AG04450 (cell line): ENCODE measurements at regions not wholly inside any gene's neighbourhood (a gene's known extent, or its start where the extent isn't known, plus 50 kb on each side); places are given as distances from the start of the nearest gene placed in this dataset.

Source experiments
- CTCF ChIA-PET: fragments of 300-600, 350-600 bp; formaldehyde crosslinking; extraction: SDS; loops from one replicate; lab custom pipeline; 2022; ENCODE audit warnings: antibody characterized with exemption, inconsistent platforms; lab: Charles Lee
- POLR2A ChIA-PET: fragments of 350-600 bp; formaldehyde crosslinking; extraction: SDS; loops from one replicate; lab custom pipeline; 2021; ENCODE audit warnings: antibody characterized with exemption, inconsistent platforms; lab: Yijun Ruan, JAX
- DNase-seq: peaks from one replicate; pipeline ENCODE4 v3.0.0-alpha.2; 2011; ENCODE audit warnings: low read depth, low spot score
- H3K27ac ChIP-seq: one replicate; pipeline ENCODE4 v1.5.1; 2012; ENCODE audit warnings: low read depth, low read length, control low read depth
- H3K27me3 ChIP-seq: one replicate; pipeline ENCODE4 v1.6.0; 2012; ENCODE audit warnings: low read length; ENCODE audit not compliant: control insufficient read depth, insufficient read depth
- H3K4me3 ChIP-seq: 2 replicates; pipeline ENCODE4 v1.5.1; 2011; ENCODE audit warnings: mild to moderate bottlenecking, low read depth, low read length, control low read depth
- H3K9me3 ChIP-seq: 2 replicates; pipeline ENCODE4 v1.5.1; 2012; ENCODE audit warnings: low read length; ENCODE audit not compliant: control insufficient read depth, insufficient read depth
- TF ChIP-seq, protein P1 (sequence below): IDR thresholded peaks from 2 replicates; pipeline ENCODE4 v1.5.1; 2011; ENCODE audit warnings: low read depth, low read length, control low read depth, inconsistent platforms

- H3K27me3 ChIP-seq = no peaks in the 10 kb centered on the region
- no peaks in the 10 kb centered on the region for H3K9me3 ChIP-seq
- DNase-seq = no peak
- TF ChIP-seq, protein P1, sequence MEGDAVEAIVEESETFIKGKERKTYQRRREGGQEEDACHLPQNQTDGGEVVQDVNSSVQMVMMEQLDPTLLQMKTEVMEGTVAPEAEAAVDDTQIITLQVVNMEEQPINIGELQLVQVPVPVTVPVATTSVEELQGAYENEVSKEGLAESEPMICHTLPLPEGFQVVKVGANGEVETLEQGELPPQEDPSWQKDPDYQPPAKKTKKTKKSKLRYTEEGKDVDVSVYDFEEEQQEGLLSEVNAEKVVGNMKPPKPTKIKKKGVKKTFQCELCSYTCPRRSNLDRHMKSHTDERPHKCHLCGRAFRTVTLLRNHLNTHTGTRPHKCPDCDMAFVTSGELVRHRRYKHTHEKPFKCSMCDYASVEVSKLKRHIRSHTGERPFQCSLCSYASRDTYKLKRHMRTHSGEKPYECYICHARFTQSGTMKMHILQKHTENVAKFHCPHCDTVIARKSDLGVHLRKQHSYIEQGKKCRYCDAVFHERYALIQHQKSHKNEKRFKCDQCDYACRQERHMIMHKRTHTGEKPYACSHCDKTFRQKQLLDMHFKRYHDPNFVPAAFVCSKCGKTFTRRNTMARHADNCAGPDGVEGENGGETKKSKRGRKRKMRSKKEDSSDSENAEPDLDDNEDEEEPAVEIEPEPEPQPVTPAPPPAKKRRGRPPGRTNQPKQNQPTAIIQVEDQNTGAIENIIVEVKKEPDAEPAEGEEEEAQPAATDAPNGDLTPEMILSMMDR = no peak
- ChIA-PET POLR2A (no interaction called here), CTCF (no interaction called here)
- H3K4me3 ChIP-seq = no peak overlapping the region
- no peak overlapping the region for H3K27ac ChIP-seq
Observed at GRCh38 chr1:170267317-170267716, 121.6 kb downstream of the NTMT2 start.

- POLR2A ChIA-PET = no interaction called here
- no peak overlapping the region for H3K27ac ChIP-seq
- TF ChIP-seq, protein P1 = no peak
- no peak overlapping the region for H3K4me3 ChIP-seq
- H3K9me3 ChIP-seq = no peaks in the 10 kb centered on the region
- no peaks in the 10 kb centered on the region for H3K27me3 ChIP-seq
- CTCF ChIA-PET = no interaction called here
- DNase-seq = no peak
Observed at GRCh38 chr1:170271430-170272161, 125.8 kb downstream of the NTMT2 start.

DNA sequence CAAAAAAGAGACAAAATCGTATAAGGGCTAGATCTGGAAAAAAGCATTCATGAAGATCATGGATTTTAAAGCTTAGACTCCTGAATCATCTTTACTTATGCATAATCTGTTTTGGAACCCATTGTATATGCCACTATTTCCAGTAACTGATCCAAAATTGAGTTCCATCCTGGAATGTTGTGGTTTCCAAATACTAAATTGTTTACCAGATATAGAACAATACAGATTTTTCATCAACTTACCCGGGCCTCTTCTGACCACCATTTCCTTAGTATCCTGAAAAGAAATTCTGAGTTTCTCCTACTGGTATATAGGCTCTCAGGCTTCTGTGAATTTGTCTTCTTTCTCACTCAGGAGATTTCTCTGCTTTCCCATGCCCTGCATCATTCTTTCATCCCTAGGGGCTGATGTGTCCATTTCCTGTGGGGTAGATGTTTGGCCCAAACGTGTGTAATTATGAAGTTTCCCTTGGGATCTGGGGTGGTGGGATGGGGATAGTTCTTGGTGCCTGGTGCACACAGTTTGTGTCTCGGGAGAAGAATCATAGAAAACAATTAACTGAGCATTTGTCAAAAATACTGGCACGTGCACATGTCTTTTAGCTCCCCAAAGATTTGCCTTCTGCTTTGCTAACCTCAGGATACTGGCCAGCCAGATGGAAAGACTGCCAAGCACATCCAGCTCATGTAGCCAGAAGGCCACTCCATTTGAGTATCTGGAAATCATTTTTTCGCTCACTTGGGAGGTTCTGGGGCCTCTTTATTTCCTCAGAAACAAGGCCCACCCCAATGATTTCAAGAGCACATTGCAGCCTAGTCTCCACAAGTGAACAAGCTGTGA lies 127.8 kb downstream of the NTMT2 start:
- ChIA-PET CTCF (no interaction called here), POLR2A (no interaction called here)
- Histone ChIP-seq H3K27ac (no peak overlapping the region), H3K4me3 (no peak overlapping the region), H3K27me3 (no peaks in the 10 kb centered on the region), H3K9me3 (no peaks in the 10 kb centered on the region)
- no peak for DNase-seq
- TF ChIP-seq, protein P1 = no peak

DNA sequence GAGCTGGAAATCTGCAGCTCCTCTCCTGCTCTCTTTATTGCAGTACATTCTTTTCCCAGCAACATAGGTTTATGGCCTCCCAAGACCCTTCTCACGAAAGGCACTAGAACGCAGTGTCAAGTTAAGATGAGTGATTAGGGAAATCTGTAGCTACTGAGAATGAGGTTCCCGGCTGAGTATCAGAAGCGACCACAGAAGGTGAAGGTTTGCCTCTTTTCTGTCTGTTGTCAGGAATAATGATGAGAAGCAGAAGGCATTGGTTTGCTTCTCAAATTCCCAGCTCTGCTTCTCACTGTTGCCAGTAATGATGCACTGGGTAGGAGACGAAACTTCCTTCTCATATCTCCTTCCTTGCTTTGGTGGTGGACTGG lies 128.4 kb downstream of the NTMT2 start:
- no peak overlapping the region for H3K27ac ChIP-seq
- H3K4me3 ChIP-seq = no peak overlapping the region
- H3K9me3 ChIP-seq = no peaks in the 10 kb centered on the region
- ChIA-PET POLR2A (no interaction called here), CTCF (no interaction called here)
- TF ChIP-seq, protein P1 = no peak
- H3K27me3 ChIP-seq = no peaks in the 10 kb centered on the region
- no peak for DNase-seq

GRCh38 chr1:170277985-170278384 lies 132.2 kb downstream of the NTMT2 start:
- no peak for DNase-seq
- Histone ChIP-seq H3K4me3 (no peak overlapping the region), H3K9me3 (no peaks in the 10 kb centered on the region), H3K27me3 (no peaks in the 10 kb centered on the region), H3K27ac (no peak overlapping the region)
- TF ChIP-seq, protein P1 = no peak
- CTCF ChIA-PET = no interaction called here
- POLR2A ChIA-PET = no interaction called here
